Ishikawa (cell line): ENCODE measurements at regions not wholly inside any gene's neighbourhood (a gene's known extent, or its start where the extent isn't known, plus 50 kb on each side); places are given as distances from the start of the nearest gene placed in this dataset.

Source experiments
- CEBPB ChIP-seq: IDR thresholded peaks from 2 replicates; pipeline ENCODE4 v1.6.1; 2012
- CREB1 ChIP-seq: IDR thresholded peaks from 2 replicates; pipeline ENCODE4 v1.6.1; 2012; ENCODE audit warnings: low read depth
- EGR1 ChIP-seq: IDR thresholded peaks from 2 replicates; pipeline ENCODE4 v1.6.1; 2012
- EP300 ChIP-seq: IDR thresholded peaks from 2 replicates; pipeline ENCODE4 v1.6.1; 2012; ENCODE audit warnings: borderline replicate concordance
- FOXM1 ChIP-seq: IDR thresholded peaks from 2 replicates; pipeline ENCODE4 v1.6.1; 2012; ENCODE audit warnings: low read depth, borderline replicate concordance
- MAX ChIP-seq: IDR thresholded peaks from 2 replicates; pipeline ENCODE4 v1.6.1; 2012
- NFIC ChIP-seq: IDR thresholded peaks from 2 replicates; pipeline ENCODE4 v1.6.1; 2012
- RAD21 ChIP-seq: IDR thresholded peaks from 2 replicates; pipeline ENCODE4 v1.6.1; 2012; ENCODE audit warnings: low read depth
- REST ChIP-seq: IDR thresholded peaks from 2 replicates; pipeline ENCODE4 v1.6.1; 2012; ENCODE audit warnings: low read depth, mild to moderate bottlenecking
- TAF1 ChIP-seq: IDR thresholded peaks from 2 replicates; pipeline ENCODE4 v1.6.1; 2012; ENCODE audit warnings: low read depth, mild to moderate bottlenecking
- TCF12 ChIP-seq: IDR thresholded peaks from 2 replicates; pipeline ENCODE4 v1.6.1; 2012; ENCODE audit warnings: low read depth
- TEAD4 ChIP-seq: IDR thresholded peaks from 2 replicates; pipeline ENCODE4 v1.6.1; 2012
- USF1 ChIP-seq: IDR thresholded peaks from 2 replicates; pipeline ENCODE4 v1.6.1; 2012
- YY1 ChIP-seq: IDR thresholded peaks from 2 replicates; pipeline ENCODE4 v1.6.1; 2012; ENCODE audit warnings: low read depth
- ZBTB7A ChIP-seq: IDR thresholded peaks from 2 replicates; pipeline ENCODE4 v1.6.1; 2012; ENCODE audit warnings: low read depth

- TF ChIP-seq USF1 (no peak), YY1 (no peak), EP300 (no peak), TAF1 (no peak), REST (no peak), NFIC (no peak), CREB1 (no peak), TEAD4 (no peak), RAD21 (no peak), TCF12 (no peak), FOXM1 (no peak), ZBTB7A (no peak), MAX (no peak), CEBPB (no peak), EGR1 (no peak)
Measured at GRCh38 chr19:57057036-57057686, 62.6 kb upstream of the USP29 start.

GRCh38 chr19:57058871-57059270 lies 60.9 kb upstream of the USP29 start:
- TF ChIP-seq TCF12 = no peak
- TF ChIP-seq ZBTB7A = no peak
- TF ChIP-seq USF1 = no peak
- TF ChIP-seq TAF1 = no peak
- no peak for TF ChIP-seq TEAD4

- TF ChIP-seq TAF1 (no peak), YY1 (no peak), REST (no peak), EP300 (no peak)
Measured at GRCh38 chr19:57063070-57063469, 56.7 kb upstream of the USP29 start.

GRCh38 chr19:57067440-57067839 lies 52.3 kb upstream of the USP29 start:
- TF ChIP-seq ZBTB7A (no peak), TCF12 (no peak), CEBPB (no peak), EP300 (no peak), TEAD4 (no peak), FOXM1 (no peak), YY1 (no peak), REST (no peak)

GRCh38 chr19:57068311-57068710 lies 51.5 kb upstream of the USP29 start:
- no peak for TF ChIP-seq YY1
- TF ChIP-seq CEBPB = no peak
- no peak for TF ChIP-seq EGR1
- TF ChIP-seq USF1 = no peak
- TF ChIP-seq REST = no peak
- no peak for TF ChIP-seq RAD21
